ENCODE measurements at regions not wholly inside any gene's neighbourhood (a gene's known extent, or its start where the extent isn't known, plus 50 kb on each side); places are given as distances from the start of the nearest gene placed in this dataset.
"Not testable (repeated sequence)": the region's sequence is repeated elsewhere in the genome, so short reads cannot be mapped to it uniquely, and the experiment has no call there.

- Histone ChIP-seq H3K9me3 (ENCODE audit: low read depth, low read length) (no peaks in the 10 kb centered on the region), H3K27me3 (ENCODE audit: insufficient read depth, low read length) (no peaks in the 10 kb centered on the region), H3K4me1 (ENCODE audit: insufficient read depth, low read length) (no peaks in the 10 kb centered on the region), H3K4me3 (ENCODE audit: low read length) (no peak overlapping the region)
Observed at GRCh38 chr3:18099611-18100010, 325.5 kb downstream of the SATB1 start.

- Histone ChIP-seq H3K4me1 (ENCODE audit: insufficient read depth, low read length) (no peaks in the 10 kb centered on the region), H3K4me3 (ENCODE audit: low read length) (no peak overlapping the region), H3K9me3 (ENCODE audit: low read depth, low read length) (no peaks in the 10 kb centered on the region), H3K27me3 (ENCODE audit: insufficient read depth, low read length) (no peaks in the 10 kb centered on the region)
Observed at GRCh38 chr3:18098960-18099587, 326.1 kb downstream of the SATB1 start.

DNA sequence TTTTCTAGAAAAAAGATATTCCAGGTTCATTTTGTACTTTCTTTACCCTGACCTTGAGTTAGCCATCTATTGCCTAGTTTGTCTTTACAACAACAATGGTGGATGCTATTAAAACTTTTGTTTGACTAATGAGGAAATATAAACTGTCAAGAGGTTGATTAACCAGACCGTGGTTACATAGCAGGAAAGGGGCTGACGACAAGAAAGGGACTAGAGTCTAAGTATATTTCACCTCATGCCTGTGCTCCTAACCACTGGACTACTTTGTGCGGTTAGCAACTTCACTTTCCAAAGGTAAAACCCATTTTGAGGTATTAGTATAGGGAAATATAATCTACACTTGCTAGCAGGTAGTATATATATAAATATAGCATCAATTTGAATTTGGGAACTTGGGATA is 327.1 kb downstream of the SATB1 start:
- Histone ChIP-seq H3K4me1 (ENCODE audit: insufficient read depth, low read length) (no peaks in the 10 kb centered on the region), H3K4me3 (ENCODE audit: low read length) (no peak overlapping the region), H3K27me3 (ENCODE audit: insufficient read depth, low read length) (no peaks in the 10 kb centered on the region), H3K9me3 (ENCODE audit: low read depth, low read length) (no peaks in the 10 kb centered on the region)

DNA sequence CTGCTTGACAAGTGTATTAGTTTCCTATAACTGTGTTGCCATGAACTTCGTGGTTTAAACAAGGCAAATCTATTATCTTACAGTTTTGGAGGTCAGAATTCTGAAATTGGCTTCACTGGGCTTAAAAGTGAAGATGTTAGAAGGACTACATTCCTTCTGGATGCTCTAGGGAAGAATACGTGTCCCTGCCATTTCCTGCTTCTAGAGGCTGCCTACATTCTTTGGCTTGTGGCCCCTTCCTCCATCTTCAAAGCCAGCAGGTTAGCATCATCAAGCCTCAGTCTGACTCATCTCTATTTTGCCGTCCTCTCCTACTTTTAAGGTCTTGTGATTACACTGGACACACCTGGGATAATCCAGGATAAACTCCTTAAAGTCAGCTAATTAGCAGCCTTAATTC is 327.7 kb downstream of the SATB1 start:
- Histone ChIP-seq H3K4me1 (ENCODE audit: insufficient read depth, low read length) (no peaks in the 10 kb centered on the region), H3K4me3 (ENCODE audit: low read length) (no peak overlapping the region), H3K27me3 (ENCODE audit: insufficient read depth, low read length) (no peaks in the 10 kb centered on the region), H3K9me3 (ENCODE audit: low read depth, low read length) (no peaks in the 10 kb centered on the region)

DNA sequence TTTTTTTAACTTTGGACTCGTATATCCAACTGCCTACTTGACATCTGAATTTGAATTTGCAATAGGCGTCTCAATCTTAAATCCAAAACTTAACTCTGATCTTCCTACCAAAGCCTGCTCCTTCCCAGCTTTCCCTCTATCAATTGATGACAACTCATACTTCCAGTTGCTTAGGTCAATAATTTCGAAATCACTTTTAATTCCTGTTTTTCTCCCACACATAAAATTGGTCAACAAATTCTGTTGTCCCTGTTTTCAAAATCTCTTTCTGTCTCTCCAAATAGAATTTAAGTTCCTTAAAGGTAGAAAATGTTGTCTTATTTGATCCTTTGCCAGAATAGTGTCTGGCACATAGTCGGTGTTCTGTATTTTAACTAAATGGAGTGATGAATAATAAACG is 332.4 kb downstream of the SATB1 start:
- Histone ChIP-seq H3K4me3 (ENCODE audit: low read length) (no peak overlapping the region), H3K9me3 (ENCODE audit: low read depth, low read length) (no peaks in the 10 kb centered on the region), H3K4me1 (ENCODE audit: insufficient read depth, low read length) (no peaks in the 10 kb centered on the region), H3K27me3 (ENCODE audit: insufficient read depth, low read length) (no peaks in the 10 kb centered on the region)

GRCh38 chr3:18090377-18090776 is 334.8 kb downstream of the SATB1 start:
- Histone ChIP-seq H3K9me3 (ENCODE audit: low read depth, low read length) (no peaks in the 10 kb centered on the region), H3K4me3 (ENCODE audit: low read length) (no peak overlapping the region), H3K27me3 (ENCODE audit: insufficient read depth, low read length) (no peaks in the 10 kb centered on the region), H3K4me1 (ENCODE audit: insufficient read depth, low read length) (no peaks in the 10 kb centered on the region)

GRCh38 chr3:18087988-18088387 is 337.2 kb downstream of the SATB1 start:
- H3K9me3 ChIP-seq (ENCODE audit: low read depth, low read length) = no peaks in the 10 kb centered on the region

DNA sequence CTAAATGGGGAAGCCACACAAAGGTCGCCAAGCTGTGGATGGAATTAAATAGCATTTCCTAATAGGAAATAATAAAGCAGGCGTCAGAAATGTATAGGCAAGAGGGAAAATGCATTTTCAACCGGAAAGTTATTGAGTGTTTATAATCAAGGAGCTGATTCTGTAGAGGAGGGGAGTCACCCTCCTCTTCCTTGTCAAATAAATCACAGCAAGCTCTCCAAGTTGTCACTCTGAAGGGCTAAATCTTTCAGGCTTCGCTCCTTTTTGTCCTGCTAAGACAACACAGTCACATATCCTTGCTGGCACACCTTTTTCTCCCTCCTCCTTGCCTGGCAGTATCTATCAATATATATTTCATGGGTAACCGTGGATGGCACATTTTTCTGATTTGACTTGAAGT is 338.4 kb downstream of the SATB1 start:
- H3K4me3 ChIP-seq (ENCODE audit: low read length) = no peak overlapping the region
- H3K9me3 ChIP-seq (ENCODE audit: low read depth, low read length) = no peaks in the 10 kb centered on the region
- H3K4me1 ChIP-seq (ENCODE audit: insufficient read depth, low read length) = no peaks in the 10 kb centered on the region
- H3K27me3 ChIP-seq (ENCODE audit: insufficient read depth, low read length) = no peaks in the 10 kb centered on the region

More at GRCh38 chr3:18087988-18088387, 337.2 kb downstream of the SATB1 start:
- H3K4me3 ChIP-seq (ENCODE audit: low read length) = no peak overlapping the region
- no peaks in the 10 kb centered on the region for H3K27me3 ChIP-seq (ENCODE audit: insufficient read depth, low read length)
- H3K4me1 ChIP-seq (ENCODE audit: insufficient read depth, low read length) = no peaks in the 10 kb centered on the region

- no peaks in the 10 kb centered on the region for H3K27me3 ChIP-seq (ENCODE audit: insufficient read depth, low read length)
- no peaks in the 10 kb centered on the region for H3K9me3 ChIP-seq (ENCODE audit: low read depth, low read length)
- H3K4me3 ChIP-seq (ENCODE audit: low read length) = no peak overlapping the region
- H3K4me1 ChIP-seq (ENCODE audit: insufficient read depth, low read length) = no peaks in the 10 kb centered on the region
Observed at GRCh38 chr3:18086078-18086477, 339.1 kb downstream of the SATB1 start.

DNA sequence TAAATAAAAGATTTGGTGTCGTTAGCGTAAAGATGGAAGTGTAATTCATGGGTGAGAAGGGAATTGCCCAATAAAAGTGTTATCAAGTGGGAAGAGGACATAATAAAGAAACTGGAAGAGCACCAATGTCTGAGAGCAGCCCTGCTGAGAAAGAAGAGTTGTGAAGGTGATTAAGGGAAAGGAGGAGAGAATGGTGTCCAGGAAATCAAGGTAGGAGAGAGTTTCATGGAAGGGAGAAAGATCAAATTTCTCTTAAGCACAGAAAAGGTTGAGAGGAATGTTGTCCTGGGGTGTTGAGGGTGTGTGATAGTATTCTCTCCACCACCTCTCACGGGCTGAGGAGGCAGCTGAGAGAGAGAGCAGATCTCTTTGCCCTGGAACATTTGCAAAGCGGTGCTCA is 339.7 kb downstream of the SATB1 start:
- Histone ChIP-seq H3K27me3 (ENCODE audit: insufficient read depth, low read length) (no peaks in the 10 kb centered on the region), H3K4me1 (ENCODE audit: insufficient read depth, low read length) (no peaks in the 10 kb centered on the region), H3K4me3 (ENCODE audit: low read length) (no peak overlapping the region), H3K9me3 (ENCODE audit: low read depth, low read length) (no peaks in the 10 kb centered on the region)

- H3K9me3 ChIP-seq (ENCODE audit: low read depth, low read length); H3K4me1 ChIP-seq (ENCODE audit: insufficient read depth, low read length); H3K4me3 ChIP-seq (ENCODE audit: low read length); H3K27me3 ChIP-seq (ENCODE audit: insufficient read depth, low read length): not testable (repeated sequence)
Observed at GRCh38 chr3:18083273-18083590, 340.8 kb upstream of the TBC1D5 start.

- H3K9me3 ChIP-seq (ENCODE audit: low read depth, low read length) = no peaks in the 10 kb centered on the region
- H3K4me1 ChIP-seq (ENCODE audit: insufficient read depth, low read length) = no peaks in the 10 kb centered on the region
- no peak overlapping the region for H3K4me3 ChIP-seq (ENCODE audit: low read length)
- no peaks in the 10 kb centered on the region for H3K27me3 ChIP-seq (ENCODE audit: insufficient read depth, low read length)
Observed at GRCh38 chr3:18082551-18083272, 340.3 kb upstream of the TBC1D5 start.

GRCh38 chr3:18080198-18080689 is 337.8 kb upstream of the TBC1D5 start:
- Histone ChIP-seq H3K4me3 (ENCODE audit: low read length) (no peak overlapping the region), H3K27me3 (ENCODE audit: insufficient read depth, low read length) (no peaks in the 10 kb centered on the region), H3K9me3 (ENCODE audit: low read depth, low read length) (no peaks in the 10 kb centered on the region), H3K4me1 (ENCODE audit: insufficient read depth, low read length) (no peaks in the 10 kb centered on the region)

DNA sequence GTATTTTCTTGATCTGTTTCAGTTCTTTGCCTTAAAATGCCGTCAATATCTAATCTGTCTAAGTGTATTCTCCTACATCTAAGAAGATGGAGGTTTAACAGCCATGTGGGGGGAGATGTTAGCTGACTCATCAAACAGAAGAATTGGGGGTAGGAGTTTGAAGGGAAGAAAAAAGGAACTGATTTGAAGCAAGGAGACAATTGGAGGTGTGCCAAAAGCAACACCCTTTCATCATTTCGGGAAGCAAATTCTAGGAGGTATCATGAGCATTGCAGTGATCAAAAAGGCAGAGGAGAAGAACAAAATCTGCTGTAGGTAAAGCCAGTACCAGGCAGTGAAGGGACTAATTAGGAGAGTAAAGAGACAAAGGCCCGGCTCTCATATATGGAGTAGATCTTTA is 337.3 kb upstream of the TBC1D5 start:
- Histone ChIP-seq H3K4me1 (ENCODE audit: insufficient read depth, low read length) (no peaks in the 10 kb centered on the region), H3K9me3 (ENCODE audit: low read depth, low read length) (no peaks in the 10 kb centered on the region), H3K4me3 (ENCODE audit: low read length) (no peak overlapping the region), H3K27me3 (ENCODE audit: insufficient read depth, low read length) (no peaks in the 10 kb centered on the region)

DNA sequence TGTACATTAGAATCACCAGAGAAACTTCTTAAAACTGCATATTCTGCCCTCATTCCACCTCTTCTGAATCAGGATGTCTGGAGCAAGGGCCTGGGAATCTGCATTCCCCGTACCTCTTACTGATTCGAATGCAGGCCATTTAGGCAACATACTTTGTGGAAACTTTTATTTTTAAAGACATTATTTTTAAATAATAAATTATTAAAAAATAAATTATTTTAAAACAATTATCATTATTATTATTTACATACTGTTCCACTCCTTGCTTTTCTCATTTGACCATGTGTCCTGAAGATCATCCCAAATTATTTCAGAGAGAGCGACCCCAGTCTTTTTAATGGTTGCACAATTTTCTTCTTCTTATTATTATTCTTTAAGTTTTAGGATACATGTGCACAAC is 336.6 kb upstream of the TBC1D5 start:
- Histone ChIP-seq H3K4me1 (ENCODE audit: insufficient read depth, low read length) (no peaks in the 10 kb centered on the region), H3K9me3 (ENCODE audit: low read depth, low read length) (no peaks in the 10 kb centered on the region), H3K27me3 (ENCODE audit: insufficient read depth, low read length) (no peaks in the 10 kb centered on the region), H3K4me3 (ENCODE audit: low read length) (no peak overlapping the region)
